Muscle of arm (tissue), 1 donor: ENCODE measurements at regions not wholly inside any gene's neighbourhood (a gene's known extent, or its start where the extent isn't known, plus 50 kb on each side); places are given as distances from the start of the nearest gene placed in this dataset.

Source experiments
- DNase-seq: peaks from one replicate; pipeline ENCODE4 v3.0.0-alpha.2; 2013

GRCh38 chr1:65486613-65487012, 66.1 kb downstream of the LEPR start:
- no peak for DNase-seq

- no peak for DNase-seq
Observed at GRCh38 chr1:65489481-65489880, 69.0 kb downstream of the LEPR start.

- no peak for DNase-seq
Observed at GRCh38 chr1:65490231-65491009, 70.0 kb downstream of the LEPR start.

- DNase-seq: no peak
Observed at GRCh38 chr1:65491472-65491871, 71.0 kb downstream of the LEPR start.

- no peak for DNase-seq
Observed at GRCh38 chr1:65493802-65494201, 73.3 kb downstream of the LEPR start.

- no peak for DNase-seq
Observed at GRCh38 chr1:65494671-65495070, 74.2 kb downstream of the LEPR start.

- no peak for DNase-seq
Observed at GRCh38 chr1:65495137-65495536, 74.7 kb downstream of the LEPR start.

- no peak for DNase-seq
Observed at GRCh38 chr1:65497256-65497830, 76.9 kb downstream of the LEPR start.

- no peak for DNase-seq
Observed at GRCh38 chr1:65503427-65503826, 83.0 kb downstream of the LEPR start.

GRCh38 chr1:65504263-65504662, 83.8 kb downstream of the LEPR start:
- DNase-seq: no peak

GRCh38 chr1:65505547-65506300, 85.3 kb downstream of the LEPR start:
- DNase-seq: no peak

GRCh38 chr1:65508051-65508450, 87.6 kb downstream of the LEPR start:
- DNase-seq: no peak

- DNase-seq: no peak
Observed at GRCh38 chr1:65509912-65510680, 89.6 kb downstream of the LEPR start.

GRCh38 chr1:65510961-65511360, 90.5 kb downstream of the LEPR start:
- no peak for DNase-seq

- no peak for DNase-seq
Observed at GRCh38 chr1:65512383-65512782, 91.9 kb downstream of the LEPR start.

- DNase-seq: no peak
Observed at GRCh38 chr1:65512967-65513780, 92.7 kb downstream of the LEPR start.

GRCh38 chr1:65514041-65514440, 93.6 kb downstream of the LEPR start:
- DNase-seq: no peak

GRCh38 chr1:65524931-65525265, 104.4 kb downstream of the LEPR start:
- no peak for DNase-seq

- no peak for DNase-seq
Observed at GRCh38 chr1:65525266-65526048, 105.0 kb downstream of the LEPR start.

GRCh38 chr1:65526049-65526556, 105.6 kb downstream of the LEPR start:
- no peak for DNase-seq
